ENCODE measurements at regions not wholly inside any gene's neighbourhood (a gene's known extent, or its start where the extent isn't known, plus 50 kb on each side); places are given as distances from the start of the nearest gene placed in this dataset.

GRCh38 chr3:117128133-117128532 is 418.6 kb downstream of the TUSC7 start:
- no peaks in the 10 kb centered on the region for H3K36me3 Mint-ChIP-seq (ENCODE audit: low read depth)

GRCh38 chr3:117128872-117129271 is 419.3 kb downstream of the TUSC7 start:
- DNase-seq: no peak
- no peaks in the 10 kb centered on the region for H3K4me1 ChIP-seq (ENCODE audit: control insufficient read depth, insufficient read depth, low read length)
- Mint-ChIP-seq H3K9me3 (no peaks in the 10 kb centered on the region), H3K27ac (no peak overlapping the region), H3K4me1 (peaks cover 5% of the 10 kb centered on the region), H3K36me3 (ENCODE audit: low read depth) (no peaks in the 10 kb centered on the region), H3K4me3 (no peak overlapping the region), H3K27me3 (ENCODE audit: insufficient read depth) (no peaks in the 10 kb centered on the region)
- no peak overlapping the region for H3K27ac ChIP-seq (ENCODE audit: low read depth, low read length)
- no peaks in the 10 kb centered on the region for H3K27me3 ChIP-seq (ENCODE audit: control insufficient read depth, insufficient read depth, low read length, poor library complexity, severe bottlenecking)
- H3K4me3 ChIP-seq (ENCODE audit: low read length): no peak overlapping the region
- no peak for TF ChIP-seq CTCF (conservative IDR thresholded peaks at IDR 0.05)
- H3K36me3 ChIP-seq (ENCODE audit: control insufficient read depth, insufficient read depth, low read length): no peaks in the 10 kb centered on the region
- no CpG with 5 or more reads among the region's 1 CpG for WGBS, 2 experiments (ENCODE audit: insufficient coverage in 1 of 2, insufficient read length in 1 of 2)
- no peaks in the 10 kb centered on the region for H3K9me3 ChIP-seq (ENCODE audit: control insufficient read depth, low read length)
- H3K9ac ChIP-seq (ENCODE audit: extremely low read depth, low read length, poor library complexity, severe bottlenecking): no peak overlapping the region

More at GRCh38 chr3:117128133-117128532, 418.6 kb downstream of the TUSC7 start:
- Histone ChIP-seq H3K4me3 (ENCODE audit: low read length) (no peak overlapping the region), H3K27me3 (ENCODE audit: control insufficient read depth, insufficient read depth, low read length, poor library complexity, severe bottlenecking) (no peaks in the 10 kb centered on the region), H3K27ac (ENCODE audit: low read depth, low read length) (no peak overlapping the region), H3K9ac (ENCODE audit: extremely low read depth, low read length, poor library complexity, severe bottlenecking) (no peak overlapping the region), H3K9me3 (ENCODE audit: control insufficient read depth, low read length) (no peaks in the 10 kb centered on the region), H3K4me1 (ENCODE audit: control insufficient read depth, insufficient read depth, low read length) (no peaks in the 10 kb centered on the region), H3K36me3 (ENCODE audit: control insufficient read depth, insufficient read depth, low read length) (no peaks in the 10 kb centered on the region)
- 86 to 100% methylated on average over 1 to 2 of the region's 2 CpGs for WGBS, 2 experiments (ENCODE audit: insufficient coverage in 1 of 2, insufficient read length in 1 of 2)
- Mint-ChIP-seq H3K4me1 (peaks cover 5% of the 10 kb centered on the region), H3K27me3 (ENCODE audit: insufficient read depth) (no peaks in the 10 kb centered on the region), H3K27ac (no peak overlapping the region), H3K9me3 (no peaks in the 10 kb centered on the region), H3K4me3 (no peak overlapping the region)
- no peak for TF ChIP-seq CTCF (conservative IDR thresholded peaks at IDR 0.05)
- no peak for DNase-seq

- WGBS, 2 experiments (ENCODE audit: insufficient coverage in 1 of 2, insufficient read length in 1 of 2): 70 to 76% methylated on average over 5 of the region's 5 CpGs
- Mint-ChIP-seq H3K9me3 (no peaks in the 10 kb centered on the region), H3K4me3 (no peak overlapping the region), H3K27ac (no peak overlapping the region), H3K4me1 (peaks cover 5% of the 10 kb centered on the region), H3K36me3 (ENCODE audit: low read depth) (no peaks in the 10 kb centered on the region), H3K27me3 (ENCODE audit: insufficient read depth) (no peaks in the 10 kb centered on the region)
- no peaks in the 10 kb centered on the region for H3K27me3 ChIP-seq (ENCODE audit: control insufficient read depth, insufficient read depth, low read length, poor library complexity, severe bottlenecking)
- no peaks in the 10 kb centered on the region for H3K9me3 ChIP-seq (ENCODE audit: control insufficient read depth, low read length)
- H3K36me3 ChIP-seq (ENCODE audit: control insufficient read depth, insufficient read depth, low read length): no peaks in the 10 kb centered on the region
- no peak for DNase-seq
- no peak overlapping the region for H3K9ac ChIP-seq (ENCODE audit: extremely low read depth, low read length, poor library complexity, severe bottlenecking)
- H3K4me3 ChIP-seq (ENCODE audit: low read length): no peak overlapping the region
- H3K27ac ChIP-seq (ENCODE audit: low read depth, low read length): no peak overlapping the region
- no peak for TF ChIP-seq CTCF (conservative IDR thresholded peaks at IDR 0.05)
- no peaks in the 10 kb centered on the region for H3K4me1 ChIP-seq (ENCODE audit: control insufficient read depth, insufficient read depth, low read length)
These were observed 419.9 kb downstream of the TUSC7 start for GRCh38 chr3:117129516-117129915.

Measured in endodermal cell (in vitro differentiated cells).